ENCODE measurements at regions not wholly inside any gene's neighbourhood (a gene's known extent, or its start where the extent isn't known, plus 50 kb on each side); places are given as distances from the start of the nearest gene placed in this dataset.

GRCh38 chr1:104265163-104265562 is 515.5 kb downstream of the AMY1C start:
- in situ Hi-C loops (cut with MboI) (no loop called here), intact Hi-C loops (cut with micrococcal nuclease; ENCODE audit: unreplicated experiment) (loop anchor here (5.0 kb wide), 1 partner anchor 318 kb away; no protein-coding TSS in a partner anchor)
- Histone ChIP-seq H3K36me3 (ENCODE audit: control insufficient read depth in 2 of 2, insufficient read depth in 2 of 2, low read length in 1 of 2) (no peaks in the 10 kb centered on the region), H4K20me1 (ENCODE audit: control insufficient read depth, insufficient read depth) (no peaks in the 10 kb centered on the region), H3K27ac (ENCODE audit: control insufficient read depth, insufficient read depth) (no peak overlapping the region), H3K9me3 (replicated peaks; ENCODE audit: control insufficient read depth, insufficient read depth, low read length) (no peaks in the 10 kb centered on the region), H3K4me2 (ENCODE audit: control insufficient read depth, insufficient read depth) (no peak overlapping the region), H2AFZ (ENCODE audit: control insufficient read depth, low read depth, low read length) (no peak overlapping the region), H3K9ac (ENCODE audit: control insufficient read depth, insufficient read depth, low read length) (no peak overlapping the region), H3K79me2 (ENCODE audit: control insufficient read depth, insufficient read depth, low read length) (no peaks in the 10 kb centered on the region), H3K4me1 (ENCODE audit: control insufficient read depth, insufficient read depth, low read length) (no peaks in the 10 kb centered on the region), H3K4me3 (no peak overlapping the region), H3K27me3 (replicated peaks in 1 of 2; ENCODE audit: control insufficient read depth in 2 of 2, insufficient read depth in 2 of 2, low read length in 1 of 2) (no peaks in the 10 kb centered on the region)
- RAD21 ChIA-PET (ENCODE audit: unreplicated experiment), result no interaction called here
- no peak for ATAC-seq
- SMC1A ChIA-PET (ENCODE audit: uncharacterized antibody, unreplicated experiment), result no interaction called here
- POLR2A ChIA-PET, result no interaction called here
- no peak for DNase-seq (ENCODE audit: low read depth, low spot score)
- BruUV-seq (replicated peaks), result no TSS peak
- CTCF ChIA-PET, result interaction anchor here (1.1 kb wide), 1 partner anchor 298 kb away, joined by 3 read pairs; no protein-coding TSS in a partner anchor
- no peak for FAIRE-seq
- WGBS (ENCODE audit: insufficient coverage, insufficient replicate concordance, low lambda C conversion rate, missing lambda C conversion rate), result 21% methylated on average over 4 of the region's 4 CpGs
- TF ChIP-seq RAD21 (IDR thresholded peaks at IDR 0.05; ENCODE audit: insufficient read depth, low read depth, low read length) (no peak), PRDM15 (CRISPR knock-in tag; IDR thresholded peaks at IDR 0.05) (no peak), IKZF2 (IDR thresholded peaks at IDR 0.05) (no peak), CBFB (IDR thresholded peaks at IDR 0.05; ENCODE audit: low read depth) (no peak), ZBTB33 (IDR thresholded peaks at IDR 0.05) (no peak), DPF2 (IDR thresholded peaks at IDR 0.05) (no peak), USF1 (IDR thresholded peaks at IDR 0.05; ENCODE audit: borderline replicate concordance, extremely low read length, insufficient read depth, low read depth, low read length) (no peak), MEF2B (IDR thresholded peaks at IDR 0.05; ENCODE audit: partially characterized antibody, poor library complexity, severe bottlenecking) (no peak), POLR2AphosphoS5 (IDR thresholded peaks at IDR 0.05; ENCODE audit: low read length) (no peak), HDGF (IDR thresholded peaks at IDR 0.05) (no peak), GABPA (IDR thresholded peaks at IDR 0.05; ENCODE audit: low read depth) (no peak), RB1 (IDR thresholded peaks at IDR 0.05; ENCODE audit: borderline replicate concordance) (no peak), E4F1 (IDR thresholded peaks at IDR 0.05; ENCODE audit: borderline replicate concordance, partially characterized antibody) (no peak), NR2F1 (conservative IDR thresholded peaks at IDR 0.05) (no peak), BHLHE40 (IDR thresholded peaks at IDR 0.05; ENCODE audit: borderline replicate concordance in 1 of 2, low read depth in 2 of 2, low read length in 1 of 2) (no peak), TBL1XR1 (IDR thresholded peaks at IDR 0.05; ENCODE audit: low read depth, low read length) (no peak), YY1 (IDR thresholded peaks at IDR 0.05; ENCODE audit: low read depth, low read length) (no peak), FOXK2 (IDR thresholded peaks at IDR 0.05) (no peak)

Data from GM12878 (cell line).